HepG2 (cell line): ENCODE measurements at regions not wholly inside any gene's neighbourhood (a gene's known extent, or its start where the extent isn't known, plus 50 kb on each side); places are given as distances from the start of the nearest gene placed in this dataset.

Source experiments
- ATAC-seq: fragments of 200-7000 bp; cut with Tn5 transposase; 3 replicates; pipeline ENCODE4 v1.9.1; 2020; ENCODE audit warnings: mild to moderate bottlenecking, moderate library complexity
- BruUV-seq: library from RNA; stranded (reverse); fragments of 400-500 nt; replicated peaks from 2 replicates; lab custom pipeline; 2021; lab: Mats Ljungman, UMichigan
- CTCF ChIA-PET: fragments of 300-600 bp; formaldehyde crosslinking; extraction: SDS; loops from one replicate; lab custom pipeline; 2021; ENCODE audit warnings: low total read pairs, inconsistent platforms, low intra/inter-chr PET ratio; lab: Yijun Ruan, JAX
- POLR2A ChIA-PET: fragments of 350-600 bp; sonication (Branson Sonifier 250); formaldehyde crosslinking; loops from one replicate; lab custom pipeline; 2020; ENCODE audit warnings: antibody characterized with exemption, inconsistent platforms; lab: Yijun Ruan, JAX
- DNase-seq: peaks from one replicate; pipeline ENCODE4 v3.0.0-alpha.2; 2015; ENCODE audit warnings: low spot score
- FAIRE-seq: peaks from 3 replicates; lab custom pipeline; 2011; peaks lifted over from hg19 to GRCh38; lab: Jason Lieb, UNC
- H2AFZ ChIP-seq: one replicate; pipeline ENCODE4 v1.6.1; 2011; ENCODE audit warnings: low read length, inconsistent platforms
- H3K27ac ChIP-seq: fragments of 300-600 bp; 3 replicates; pipeline ENCODE4 v1.8.0; 2011; ENCODE audit warnings: mixed run types, mild to moderate bottlenecking, mixed read lengths, low read length, inconsistent platforms; ENCODE audit not compliant: insufficient read depth; ENCODE audit errors: extremely low read length
- H3K27me3 ChIP-seq, 2 experiments: fragments of 200-600 bp in 1 of 2; 2 replicates in 1 of 2; 3 replicates in 1 of 2; pipeline versions ENCODE4 v1.6.0 to v1.8.0; 2011; ENCODE audit warnings: low read length in 2 of 2, mild to moderate bottlenecking in 2 of 2, moderate library complexity in 2 of 2, inconsistent platforms in 1 of 2; ENCODE audit not compliant: insufficient read depth in 2 of 2, control insufficient read depth in 1 of 2
- H3K36me3 ChIP-seq, 2 experiments: fragments of 200-600 bp in 1 of 2; replicated peaks in 1 of 2; 2 replicates in 1 of 2; 3 replicates in 1 of 2; pipeline versions ENCODE4 v1.5.1 to v1.8.0; 2011; ENCODE audit warnings: low read length in 2 of 2, inconsistent platforms in 1 of 2; ENCODE audit not compliant: insufficient read depth in 2 of 2, control insufficient read depth in 1 of 2
- H3K4me1 ChIP-seq: 2 replicates; pipeline ENCODE4 v1.5.1; 2012; ENCODE audit warnings: low read length, inconsistent platforms; ENCODE audit not compliant: insufficient read depth
- H3K4me2 ChIP-seq: 2 replicates; pipeline ENCODE4 v1.6.0; 2011; ENCODE audit warnings: low read depth, low read length, inconsistent platforms
- H3K4me3 ChIP-seq, 3 experiments: fragments of 200-600 bp in 1 of 3; sonication (generic), shearing (Covaris generic) in 1 of 3; replicated peaks in 1 of 3; 2 replicates each; pipeline ENCODE4 v1.5.1; 2011 to 2016; ENCODE audit warnings: low read length in 3 of 3, inconsistent platforms in 2 of 3, low read depth in 2 of 3, mild to moderate bottlenecking in 2 of 3, control low read depth in 1 of 3, mixed read lengths in 1 of 3; ENCODE audit not compliant: insufficient read depth in 1 of 3
- H3K79me2 ChIP-seq: one replicate; pipeline ENCODE4 v1.6.1; 2011; ENCODE audit warnings: low read length, inconsistent platforms; ENCODE audit not compliant: insufficient read depth
- H3K9ac ChIP-seq: 2 replicates; pipeline ENCODE4 v1.6.0; 2011; ENCODE audit warnings: mild to moderate bottlenecking, low read depth, low read length, inconsistent platforms; ENCODE audit not compliant: insufficient read depth
- H3K9me3 ChIP-seq: 2 replicates; pipeline ENCODE4 v1.5.1; 2012; ENCODE audit warnings: mild to moderate bottlenecking, low read length
- H4K20me1 ChIP-seq: 2 replicates; pipeline ENCODE4 v1.6.0; 2011; ENCODE audit warnings: inconsistent platforms, mild to moderate bottlenecking, low read length, moderate library complexity; ENCODE audit not compliant: insufficient read depth
- CEBPG ChIP-seq: IDR thresholded peaks from 2 replicates; pipeline ENCODE4 v1.6.1; 2016
- MTF2 ChIP-seq: sonication (generic); formaldehyde crosslinking; IDR thresholded peaks from 2 replicates; pipeline ENCODE4 v1.5.0; 2020; ENCODE audit warnings: missing genetic modification reagents, borderline replicate concordance
- STAG1 ChIP-seq: sonication (generic); formaldehyde crosslinking; IDR thresholded peaks from 2 replicates; pipeline ENCODE4 v1.4.0; 2020; ENCODE audit warnings: missing genetic modification reagents
- ZNF724P ChIP-seq: sonication (generic); formaldehyde crosslinking; IDR thresholded peaks from 2 replicates; pipeline ENCODE4 v1.8.0; 2022; ENCODE audit warnings: missing genetic modification reagents, borderline replicate concordance
- WGBS: methylation state at CpG from one replicate; pipeline ENCODE4 v1.1.6; 2017; ENCODE audit warnings: low lambda C conversion rate; 5-methylcytosine and 5-hydroxymethylcytosine counted together
- in situ Hi-C: cut with HindIII; loops from 2 replicates; pipeline ENCODE4 v1.10.0; 2017; ENCODE audit warnings: low pct_unique_long_range_greater_than_20kb; ENCODE audit not compliant: extremely low pct_ligation_motif_present
- intact Hi-C: fragments of 100-400 bp; cut with micrococcal nuclease; formaldehyde crosslinking; loops from one replicate; pipeline ENCODE4 v1.10.0; 2022; ENCODE audit not compliant: unreplicated experiment
- TF ChIP-seq, protein P1 (sequence below): sonication (generic); formaldehyde crosslinking; IDR thresholded peaks from 2 replicates; pipeline ENCODE4 v1.5.0; 2020; ENCODE audit warnings: mild to moderate bottlenecking, missing genetic modification reagents, moderate library complexity
- TF ChIP-seq, protein P2 (sequence below): sonication (generic); formaldehyde crosslinking; IDR thresholded peaks from 2 replicates; pipeline ENCODE4 v1.4.0; 2020; ENCODE audit warnings: missing genetic modification reagents, low read depth, mild to moderate bottlenecking, borderline replicate concordance

DNA sequence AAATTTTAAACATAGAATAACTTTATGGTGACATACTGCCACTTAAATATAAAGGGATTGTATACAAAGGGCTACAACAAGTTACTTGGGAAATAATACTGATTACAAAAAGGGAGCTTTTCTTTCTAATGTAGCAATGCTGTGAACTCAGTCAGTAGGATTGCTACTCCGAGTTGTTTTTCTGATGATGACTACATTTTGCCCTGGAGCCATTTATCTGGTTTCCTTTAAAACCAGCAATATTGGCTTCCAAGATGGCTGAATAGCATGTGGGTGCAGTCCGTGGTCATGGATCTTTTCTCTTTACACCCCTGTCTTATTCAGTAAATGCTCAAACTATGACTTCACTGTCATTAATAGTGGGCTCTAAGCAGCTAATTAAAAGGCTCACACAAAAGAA is 92.6 kb upstream of the NEK7 start:
- no peak overlapping the region for H2AFZ ChIP-seq
- POLR2A ChIA-PET = no interaction called here

DNA sequence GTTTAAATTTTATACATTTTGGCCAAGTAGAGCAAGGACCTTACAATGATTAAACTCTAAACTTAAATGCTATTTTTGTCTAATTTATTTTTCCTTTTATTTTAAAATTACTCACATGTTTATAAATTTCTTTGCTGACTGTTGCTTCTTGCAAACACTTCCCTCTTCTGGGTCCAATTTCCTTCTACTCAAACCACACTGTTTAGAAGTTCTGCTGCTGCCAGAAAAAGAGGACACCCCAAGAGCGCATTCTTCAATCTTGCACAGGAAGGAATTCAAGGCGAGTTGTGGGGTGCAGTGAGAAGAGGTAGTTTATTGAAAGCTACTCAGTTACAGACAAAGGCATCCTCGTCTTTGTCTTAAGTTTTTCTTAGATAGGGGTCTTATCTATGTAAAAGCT is 88.5 kb upstream of the NEK7 start:
- Histone ChIP-seq H3K27me3 (no peaks in the 10 kb centered on the region), H3K27ac (no peak overlapping the region), H3K9ac (no peak overlapping the region), H3K4me2 (no peak overlapping the region), H3K4me1 (no peaks in the 10 kb centered on the region), H3K4me3 (no peak overlapping the region), H3K36me3 (no peaks in the 10 kb centered on the region), H4K20me1 (no peaks in the 10 kb centered on the region), H2AFZ (no peak overlapping the region), H3K79me2 (no peaks in the 10 kb centered on the region), H3K9me3 (no peaks in the 10 kb centered on the region)
- no TSS peak for BruUV-seq
- intact Hi-C loops (no loop called here), in situ Hi-C loops (no loop called here)
- no peak for TF ChIP-seq CEBPG (CRISPR knock-in tag)
- no peak for FAIRE-seq
- ChIA-PET CTCF (no interaction called here), POLR2A (no interaction called here)
- no peak for ATAC-seq
- 49% methylated on average over 3 of the region's 3 CpGs for WGBS
- DNase-seq = no peak

More for the DNA sequence above, 92.6 kb upstream of the NEK7 start:
- H4K20me1 ChIP-seq = no peaks in the 10 kb centered on the region
- no peak for TF ChIP-seq ZNF724P (CRISPR knock-in tag)
- intact Hi-C loops = no loop called here
- ATAC-seq (no peak), FAIRE-seq (no peak), DNase-seq (no peak)
- H3K9me3 ChIP-seq = no peaks in the 10 kb centered on the region
- no peak overlapping the region for H3K4me3 ChIP-seq
- H3K4me1 ChIP-seq = no peaks in the 10 kb centered on the region
- in situ Hi-C loops = no loop called here
- H3K4me2 ChIP-seq = no peak overlapping the region
- H3K36me3 ChIP-seq = no peaks in the 10 kb centered on the region
- no peak overlapping the region for H3K27ac ChIP-seq
- no peak overlapping the region for H3K9ac ChIP-seq
- H3K27me3 ChIP-seq = no peaks in the 10 kb centered on the region
- H3K79me2 ChIP-seq = no peaks in the 10 kb centered on the region
- BruUV-seq = no TSS peak
- WGBS = 4% methylated on average over 2 of the region's 2 CpGs
- CTCF ChIA-PET = no interaction called here

DNA sequence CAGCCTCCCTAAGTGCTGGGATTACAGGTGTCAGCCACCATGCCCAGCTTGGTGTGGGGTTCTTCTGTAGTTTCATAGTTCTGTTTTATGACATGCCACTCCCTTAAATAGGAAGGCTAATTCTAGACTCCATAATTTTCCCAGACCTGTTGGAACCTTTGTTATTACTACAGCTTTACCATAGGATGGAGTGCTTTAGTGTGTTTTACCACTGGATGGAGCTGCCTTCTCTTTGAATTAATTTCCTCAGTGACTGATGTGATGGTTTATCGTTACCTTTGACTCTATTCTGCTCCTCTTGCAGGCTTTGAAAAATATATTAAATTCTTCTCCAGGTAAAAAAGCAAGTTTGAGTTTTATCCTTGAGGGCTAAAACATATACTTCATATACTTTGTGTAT is 84.6 kb upstream of the NEK7 start:
- no TSS peak for BruUV-seq
- no peaks in the 10 kb centered on the region for H3K4me1 ChIP-seq
- FAIRE-seq (no peak), ATAC-seq (peak; percentile 34; the same call in 1 of the 3 replicates), DNase-seq (no peak)
- WGBS = 3% methylated on average over 1 of the region's 1 CpG
- no peaks in the 10 kb centered on the region for H3K27me3 ChIP-seq
- no peak overlapping the region for H3K9ac ChIP-seq
- intact Hi-C loops (loop anchor here (5.0 kb wide), 1 partner anchor 395 kb away; no protein-coding TSS in a partner anchor), in situ Hi-C loops (no loop called here)
- no peak overlapping the region for H3K27ac ChIP-seq
- POLR2A ChIA-PET = no interaction called here
- TF ChIP-seq MTF2 (CRISPR knock-in tag) = no peak
- TF ChIP-seq, protein P1, sequence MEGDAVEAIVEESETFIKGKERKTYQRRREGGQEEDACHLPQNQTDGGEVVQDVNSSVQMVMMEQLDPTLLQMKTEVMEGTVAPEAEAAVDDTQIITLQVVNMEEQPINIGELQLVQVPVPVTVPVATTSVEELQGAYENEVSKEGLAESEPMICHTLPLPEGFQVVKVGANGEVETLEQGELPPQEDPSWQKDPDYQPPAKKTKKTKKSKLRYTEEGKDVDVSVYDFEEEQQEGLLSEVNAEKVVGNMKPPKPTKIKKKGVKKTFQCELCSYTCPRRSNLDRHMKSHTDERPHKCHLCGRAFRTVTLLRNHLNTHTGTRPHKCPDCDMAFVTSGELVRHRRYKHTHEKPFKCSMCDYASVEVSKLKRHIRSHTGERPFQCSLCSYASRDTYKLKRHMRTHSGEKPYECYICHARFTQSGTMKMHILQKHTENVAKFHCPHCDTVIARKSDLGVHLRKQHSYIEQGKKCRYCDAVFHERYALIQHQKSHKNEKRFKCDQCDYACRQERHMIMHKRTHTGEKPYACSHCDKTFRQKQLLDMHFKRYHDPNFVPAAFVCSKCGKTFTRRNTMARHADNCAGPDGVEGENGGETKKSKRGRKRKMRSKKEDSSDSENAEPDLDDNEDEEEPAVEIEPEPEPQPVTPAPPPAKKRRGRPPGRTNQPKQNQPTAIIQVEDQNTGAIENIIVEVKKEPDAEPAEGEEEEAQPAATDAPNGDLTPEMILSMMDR (CRISPR knock-in tag) = peak; percentile 38
- TF ChIP-seq, protein P2, sequence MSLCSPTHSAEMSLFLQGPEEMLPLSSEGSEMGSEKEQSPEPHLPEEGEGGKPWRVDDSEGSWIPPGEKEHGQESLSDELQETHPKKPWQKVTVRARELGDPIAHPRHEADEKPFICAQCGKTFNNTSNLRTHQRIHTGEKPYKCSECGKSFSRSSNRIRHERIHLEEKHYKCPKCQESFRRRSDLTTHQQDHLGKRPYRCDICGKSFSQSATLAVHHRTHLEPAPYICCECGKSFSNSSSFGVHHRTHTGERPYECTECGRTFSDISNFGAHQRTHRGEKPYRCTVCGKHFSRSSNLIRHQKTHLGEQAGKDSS = no peak
- peak; percentile 54 for TF ChIP-seq STAG1 (CRISPR knock-in tag)
- no peak overlapping the region for H3K4me3 ChIP-seq
- H3K79me2 ChIP-seq = no peaks in the 10 kb centered on the region
- no peak overlapping the region for H3K4me2 ChIP-seq
- no peaks in the 10 kb centered on the region for H3K9me3 ChIP-seq
- CTCF ChIA-PET = no interaction called here
- H2AFZ ChIP-seq = no peak overlapping the region
- H4K20me1 ChIP-seq = no peaks in the 10 kb centered on the region
- H3K36me3 ChIP-seq = no peaks in the 10 kb centered on the region
